Middle frontal gyrus (tissue), 1 donor: ENCODE measurements at regions not wholly inside any gene's neighbourhood (a gene's known extent, or its start where the extent isn't known, plus 50 kb on each side); places are given as distances from the start of the nearest gene placed in this dataset.
"Not testable (repeated sequence)": the region's sequence is repeated elsewhere in the genome, so short reads cannot be mapped to it uniquely, and the experiment has no call there.

Source experiments
- DNase-seq: peaks from one replicate; pipeline ENCODE4 v3.0.0-alpha.2; 2015; ENCODE audit warnings: low spot score; ENCODE audit errors: extremely low spot score

DNA sequence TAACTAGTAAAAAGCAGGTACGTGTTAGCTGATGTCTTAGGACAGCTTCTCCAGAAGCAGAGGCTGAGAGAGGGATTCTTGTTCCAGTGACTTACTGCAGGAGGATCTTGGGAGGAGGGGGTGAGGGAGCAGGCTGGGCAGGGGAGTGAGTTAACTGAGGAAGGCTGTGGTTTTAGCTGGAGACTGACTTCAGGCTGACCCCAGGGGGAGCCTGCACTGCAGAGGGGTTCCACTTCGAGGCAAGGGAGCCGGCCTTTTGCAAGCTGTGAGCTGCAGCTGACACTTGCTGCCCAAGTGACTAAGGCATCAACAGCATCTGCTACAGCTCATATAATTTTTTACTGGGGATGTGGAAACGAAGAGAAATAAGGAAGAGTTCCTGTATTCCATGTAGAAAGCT, 50.4 kb upstream of the SOD1 start:
- DNase-seq: no peak

DNA sequence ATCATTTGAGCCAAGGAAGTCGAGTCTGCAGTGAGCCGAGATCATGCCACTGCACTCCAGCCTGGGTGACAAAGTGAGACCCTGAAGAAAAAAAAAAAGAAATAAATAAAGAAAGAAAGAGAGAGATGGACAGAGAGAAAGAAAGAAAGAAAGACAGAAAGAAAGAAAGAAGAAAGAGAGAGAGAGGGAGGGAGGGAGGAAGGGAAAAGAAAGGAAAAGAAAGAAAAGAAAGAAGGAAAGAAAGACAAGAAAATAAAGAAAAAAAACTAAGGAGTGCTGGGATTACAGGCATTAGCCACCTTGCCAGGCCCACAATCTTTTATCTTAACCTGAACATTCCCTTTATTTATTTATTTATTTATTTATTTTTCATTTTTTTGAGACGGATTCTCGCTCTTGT, 51.7 kb upstream of the SOD1 start:
- DNase-seq: no peak

DNA sequence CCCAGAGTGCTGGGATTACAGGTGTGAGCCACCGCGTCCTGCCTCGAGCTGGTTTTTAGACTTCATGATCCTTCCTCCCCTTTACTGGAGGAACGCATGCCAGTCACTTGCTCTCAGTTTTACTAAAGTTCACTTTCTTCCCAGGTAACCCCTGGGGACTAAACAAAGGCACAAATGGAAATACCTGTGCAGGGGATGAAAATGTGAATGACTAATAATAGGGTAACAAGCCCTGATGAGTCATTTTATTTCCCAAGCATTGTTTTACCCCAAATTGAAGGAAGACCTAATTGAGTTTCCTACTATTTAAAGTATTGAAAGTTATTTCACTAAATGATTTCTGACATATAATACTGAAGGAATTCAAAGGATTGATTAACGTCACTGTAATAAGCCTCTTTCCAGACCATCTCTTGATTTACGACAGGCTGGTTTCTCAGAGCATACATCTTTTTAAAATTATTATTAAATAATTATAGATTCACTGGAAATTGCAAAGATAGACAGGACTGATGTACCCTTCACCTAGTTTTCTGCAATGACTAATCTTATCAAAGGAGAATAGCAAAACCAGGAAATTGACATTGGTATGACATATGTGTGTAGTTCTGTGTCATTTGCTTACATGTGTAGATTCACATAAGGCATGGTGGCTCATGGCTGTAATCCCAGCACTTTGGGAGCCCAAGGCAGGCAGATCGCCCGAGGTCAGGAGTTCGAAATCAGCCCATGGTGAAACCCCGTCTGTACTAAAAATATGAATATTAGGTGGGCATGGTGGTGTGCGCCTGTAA, 53.2 kb upstream of the SOD1 start:
- no peak for DNase-seq

DNA sequence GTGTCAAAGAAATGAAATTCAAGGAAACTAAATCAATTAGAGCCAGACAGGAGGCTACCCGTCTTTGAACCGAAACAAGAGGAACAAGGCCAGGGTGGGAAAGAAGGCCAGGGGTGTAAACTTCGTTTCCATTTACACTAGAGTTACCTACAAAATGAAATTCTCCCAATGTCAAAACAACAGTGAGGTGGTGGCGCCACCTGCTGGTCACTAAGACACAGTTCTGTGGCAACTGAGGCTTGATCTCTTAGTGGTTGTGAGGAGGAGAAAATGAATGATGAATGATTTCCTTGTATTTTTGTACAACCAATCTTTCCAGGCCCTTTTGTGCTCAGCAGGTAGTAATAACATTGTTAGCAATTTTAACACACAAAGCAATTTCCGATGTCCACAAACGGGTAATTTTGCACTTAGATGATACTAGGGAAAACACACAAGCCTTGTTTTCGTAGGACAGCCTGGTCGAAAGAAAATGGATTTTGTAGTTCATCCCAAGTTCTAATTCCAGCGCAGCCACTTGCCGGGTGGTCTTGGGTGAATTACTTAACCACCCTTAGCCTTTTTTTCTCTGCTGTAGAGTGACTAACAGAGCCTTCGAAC, 54.8 kb upstream of the SOD1 start:
- peak; percentile 61 for DNase-seq

DNA sequence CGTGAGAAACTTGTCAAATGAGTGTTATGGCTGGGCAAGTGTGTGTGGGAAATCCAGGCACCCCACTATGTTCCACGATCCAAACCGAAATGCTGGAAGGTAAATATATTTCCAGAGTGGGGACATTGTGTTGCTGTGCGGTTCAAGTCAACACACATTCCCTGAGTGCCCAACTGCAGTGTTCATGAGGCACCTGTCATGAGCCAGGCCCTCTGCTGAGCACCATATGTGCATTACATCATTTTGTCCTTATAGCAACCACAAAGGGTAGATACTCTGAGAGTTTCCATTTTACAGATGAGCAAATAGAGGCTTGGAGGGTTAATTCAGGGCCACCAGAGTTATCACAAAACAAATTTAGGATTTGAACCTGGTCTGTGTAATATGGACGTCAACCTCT, 59.9 kb upstream of the SOD1 start:
- no peak for DNase-seq

DNA sequence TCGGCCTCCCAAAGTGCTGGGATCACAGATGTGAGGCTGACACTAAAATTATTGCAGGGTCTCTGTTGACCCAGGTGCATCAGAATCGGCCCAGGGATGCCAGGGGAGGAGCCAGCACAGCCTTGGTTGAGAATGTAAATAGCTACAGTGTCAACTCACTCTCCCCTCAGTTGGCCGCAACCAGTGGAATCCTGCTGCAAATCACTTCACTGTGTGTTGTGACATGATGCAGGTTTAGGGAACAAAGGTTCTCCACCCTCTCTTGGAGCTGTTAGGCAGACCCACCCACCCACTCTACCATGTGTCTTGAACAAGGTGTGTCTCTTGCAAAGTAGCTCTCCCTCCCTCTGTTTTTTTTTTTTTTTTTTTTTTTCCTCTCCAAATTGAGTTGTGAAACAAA, 60.5 kb upstream of the SOD1 start:
- DNase-seq: no peak

DNA sequence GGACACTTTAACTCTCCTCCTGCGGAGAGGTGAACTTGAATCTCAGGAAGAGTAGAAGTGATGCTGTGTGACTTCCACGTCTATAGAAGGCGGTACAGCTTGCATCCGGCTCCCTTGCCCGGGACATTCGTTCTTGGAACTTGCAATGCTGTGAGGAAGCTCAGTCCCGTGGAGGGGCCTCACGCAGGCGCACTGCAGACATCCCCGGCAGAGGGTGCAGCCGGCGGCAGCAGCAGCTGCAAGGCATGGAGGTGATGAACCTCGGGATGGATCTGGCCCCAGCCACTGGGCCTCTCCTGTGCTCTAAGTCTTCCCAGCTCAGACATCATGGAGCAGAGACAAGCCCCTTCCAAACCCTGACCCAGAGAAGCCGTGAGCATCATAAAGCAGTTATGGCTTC, 61.8 kb upstream of the SOD1 start:
- no peak for DNase-seq

DNA sequence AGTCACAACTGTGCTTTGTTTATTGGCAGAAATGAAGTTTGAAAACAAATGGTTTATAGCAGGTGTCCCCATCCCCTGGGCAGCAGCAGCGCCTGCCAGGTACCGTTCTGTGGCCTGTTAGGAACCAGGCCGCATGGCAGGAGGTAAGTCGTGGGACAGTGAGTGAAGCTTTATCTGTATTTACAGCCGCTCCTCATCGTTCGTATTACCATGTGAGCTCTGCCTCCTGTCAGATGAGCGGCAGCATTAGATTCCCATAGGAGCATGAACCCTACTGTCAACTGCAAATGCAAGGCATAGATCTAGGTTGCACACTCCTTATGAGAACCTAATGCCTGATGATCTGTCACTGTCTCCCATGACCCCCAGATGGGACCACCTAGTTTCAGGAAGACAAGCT, 63.4 kb upstream of the SOD1 start:
- no peak for DNase-seq

DNA sequence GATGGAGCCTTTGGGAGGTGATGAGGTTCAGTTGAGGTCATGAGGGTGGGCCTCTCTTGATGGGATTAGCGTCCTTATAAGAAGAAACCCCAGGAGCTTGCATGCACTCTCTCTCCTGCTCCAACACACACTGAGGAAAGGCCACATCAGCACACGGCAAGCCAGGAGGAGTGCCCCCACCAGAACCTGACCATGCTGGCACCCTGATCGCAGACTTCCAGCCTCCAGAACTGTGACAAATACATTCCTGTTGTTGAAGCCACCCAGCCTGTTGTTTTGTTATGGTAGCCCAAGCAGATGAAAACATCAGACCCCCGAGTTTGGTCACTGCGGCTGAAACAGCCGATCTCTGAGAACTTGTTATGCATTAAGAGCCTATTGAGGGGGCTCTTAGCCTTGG, 64.8 kb upstream of the SOD1 start:
- DNase-seq: no peak

DNA sequence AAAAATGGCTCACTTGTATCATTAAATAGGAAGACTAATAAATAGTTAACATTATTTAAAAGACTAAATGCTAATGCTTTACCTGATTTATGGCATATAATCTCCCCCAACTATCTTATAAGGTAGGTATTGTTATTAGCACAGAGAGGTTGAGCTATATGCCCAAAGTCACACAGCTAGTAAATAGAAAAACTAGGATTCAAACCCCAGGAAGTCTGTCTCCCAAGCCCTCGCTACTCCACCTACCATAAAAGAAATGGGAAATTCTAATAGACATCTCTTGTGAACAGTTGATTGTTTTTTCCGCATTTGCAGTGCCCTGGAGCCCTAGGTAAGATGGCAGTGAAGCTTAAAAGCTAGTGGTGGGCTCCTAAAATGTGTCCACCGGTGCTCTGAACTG, 65.2 kb upstream of the SOD1 start:
- no peak for DNase-seq

DNA sequence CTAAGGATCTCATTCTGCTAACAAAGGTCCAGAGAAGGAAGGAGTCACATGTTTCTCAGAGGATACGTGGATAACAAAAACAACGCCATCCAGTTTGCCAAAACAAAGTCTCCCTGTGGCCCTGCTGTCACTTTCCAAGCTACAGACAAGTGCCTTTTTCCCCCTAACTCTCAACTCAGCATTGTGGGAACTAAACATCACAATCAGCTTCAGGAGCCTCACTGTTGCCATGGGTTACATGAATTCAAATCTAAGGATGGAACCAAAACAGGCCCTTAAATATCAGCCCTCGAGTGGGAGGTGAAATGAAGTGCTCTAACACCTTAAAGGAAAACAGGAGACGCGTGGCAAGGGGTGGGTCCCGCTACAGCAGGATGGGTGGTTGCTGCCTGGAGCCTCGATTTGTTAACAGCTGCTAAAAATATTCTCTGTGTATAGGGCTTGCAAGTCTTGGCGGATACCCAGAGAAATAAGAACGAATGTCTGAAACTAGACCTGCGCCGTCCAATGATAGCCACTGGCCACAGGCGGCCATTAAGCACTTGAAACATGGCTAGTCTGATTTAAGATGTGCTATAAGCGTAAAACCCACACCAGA, 66.4 kb upstream of the SOD1 start:
- DNase-seq: no peak

DNA sequence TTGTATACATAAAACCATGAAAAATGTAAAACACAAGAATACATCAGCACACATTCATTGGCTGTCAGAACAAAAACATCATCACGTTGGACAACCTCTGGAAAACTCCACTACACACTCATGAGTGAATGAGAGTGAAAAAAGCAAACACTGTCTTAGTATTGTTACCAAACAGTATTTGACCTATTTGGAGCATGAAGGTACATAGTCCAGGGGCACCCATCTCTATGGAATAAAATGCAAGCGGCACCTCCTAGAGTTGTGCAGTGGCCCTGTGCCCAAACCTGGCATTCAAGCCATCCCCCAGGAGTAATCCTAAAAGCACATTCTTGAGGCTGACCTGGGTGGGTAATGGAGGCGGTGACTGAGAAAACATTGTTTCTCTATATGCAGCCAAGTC, 67.0 kb upstream of the SOD1 start:
- DNase-seq: no peak

DNA sequence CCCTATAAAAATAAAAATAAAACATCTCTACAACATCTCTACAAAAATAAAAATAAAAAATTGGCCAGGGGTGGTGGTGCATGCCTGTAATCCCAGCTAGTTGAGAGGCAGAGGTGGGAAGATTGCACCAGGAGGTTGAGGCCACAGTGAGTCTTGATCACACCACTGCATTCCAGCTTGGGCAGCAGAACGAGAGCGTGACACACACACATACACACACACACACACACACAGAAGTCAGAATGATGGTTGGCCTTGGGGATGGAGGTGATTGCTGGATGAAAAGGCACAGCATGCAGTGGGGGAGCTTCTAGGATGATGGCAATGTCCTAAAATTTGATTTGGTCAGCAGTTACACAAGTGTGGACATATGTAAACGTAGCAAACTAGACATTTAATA, 69.7 kb upstream of the SOD1 start:
- DNase-seq: no peak

DNA sequence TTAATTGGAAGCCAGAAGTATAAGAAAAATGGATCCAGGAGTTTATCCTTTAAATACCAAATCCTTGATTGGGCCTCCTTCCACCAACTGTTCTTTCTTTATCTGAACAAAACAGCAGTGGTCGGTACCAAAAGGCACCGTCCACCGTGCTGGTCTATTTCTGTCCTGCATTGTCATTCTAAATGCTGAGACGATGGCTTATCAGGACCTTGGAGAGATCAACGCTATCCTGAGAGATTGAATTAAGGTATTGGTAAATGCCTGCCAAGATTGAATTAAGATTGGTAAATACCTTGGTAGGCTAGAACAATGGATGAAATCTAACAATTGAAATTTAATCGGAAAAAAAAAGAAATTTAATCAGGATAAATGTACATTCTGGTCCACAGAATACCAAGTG, 73.4 kb upstream of the SOD1 start:
- no peak for DNase-seq

DNA sequence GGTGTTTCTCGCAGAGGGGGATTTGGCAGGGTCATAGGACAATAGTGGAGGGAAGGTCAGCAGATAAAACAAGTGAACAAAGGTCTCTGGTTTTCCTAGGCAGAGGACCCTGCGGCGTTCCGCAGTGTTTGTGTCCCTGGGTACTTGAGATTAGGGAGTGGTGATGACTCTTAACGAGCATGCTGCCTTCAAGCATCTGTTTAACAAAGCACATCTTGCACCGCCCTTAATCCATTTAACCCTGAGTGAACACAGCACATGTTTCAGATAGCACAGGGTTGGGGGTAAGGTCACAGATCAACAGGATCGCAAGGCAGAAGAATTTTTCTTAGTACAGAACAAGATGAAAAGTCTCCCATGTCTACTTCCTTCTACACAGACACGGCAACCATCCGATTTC, 75.6 kb upstream of the SOD1 start:
- not testable (repeated sequence) for DNase-seq

DNA sequence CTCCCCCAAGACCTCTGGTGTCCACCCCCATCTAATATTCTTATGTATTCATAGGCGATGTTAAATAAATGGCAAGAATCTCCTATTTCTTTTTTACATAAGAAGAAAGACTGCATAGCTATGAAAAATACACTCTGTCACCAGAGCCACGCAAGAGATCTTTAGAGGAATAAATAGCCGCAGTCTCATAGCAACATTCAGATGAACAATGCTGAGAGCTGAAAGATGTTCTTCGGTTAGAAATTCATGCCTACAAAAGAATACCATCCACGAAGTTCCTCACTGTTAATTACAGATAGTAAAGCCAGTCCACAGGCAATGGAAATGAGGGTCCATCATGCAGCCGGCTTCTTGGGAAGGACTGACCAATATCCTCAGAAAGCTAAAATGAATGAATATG, 76.0 kb upstream of the SOD1 start:
- DNase-seq: no peak

DNA sequence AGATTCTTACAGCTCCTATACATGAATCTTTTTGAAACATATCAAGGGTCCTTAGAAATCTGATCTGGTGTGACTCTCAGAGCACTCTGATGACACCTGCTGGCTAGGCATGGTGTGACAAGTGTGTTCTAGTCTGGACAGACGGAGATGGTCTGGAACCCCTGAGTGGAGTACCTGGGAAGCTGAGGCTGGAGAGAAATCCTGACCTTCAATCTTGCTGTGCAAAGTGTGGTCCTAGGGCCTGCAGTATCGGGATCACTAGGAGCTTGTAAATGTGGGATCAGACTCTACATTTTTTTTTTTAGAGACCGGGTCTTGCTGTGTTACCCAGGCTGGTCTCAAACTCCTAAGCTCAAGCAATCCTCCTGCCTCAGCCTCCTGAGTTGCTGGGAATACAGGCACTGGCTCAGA, 78.6 kb upstream of the SOD1 start:
- peak; percentile 65 for DNase-seq

DNA sequence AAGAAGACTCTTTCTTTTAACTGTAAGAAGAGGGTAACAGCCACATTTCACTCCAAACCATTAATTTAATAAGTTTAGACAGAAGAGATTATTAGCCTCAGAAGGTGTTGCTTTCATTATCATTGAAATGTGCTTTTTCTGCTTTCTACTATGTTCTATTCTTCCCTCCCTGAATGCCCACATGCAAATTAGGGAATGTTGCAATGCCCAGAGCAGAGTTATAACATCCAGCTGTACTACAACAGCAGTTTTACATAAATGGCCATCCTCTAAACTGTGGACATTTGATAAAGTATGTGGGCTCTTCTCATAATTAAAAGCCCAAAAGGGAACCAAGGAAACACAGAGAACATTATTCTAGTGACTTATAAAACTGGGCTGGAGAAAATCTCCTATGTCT, 82.2 kb upstream of the SOD1 start:
- DNase-seq: no peak

DNA sequence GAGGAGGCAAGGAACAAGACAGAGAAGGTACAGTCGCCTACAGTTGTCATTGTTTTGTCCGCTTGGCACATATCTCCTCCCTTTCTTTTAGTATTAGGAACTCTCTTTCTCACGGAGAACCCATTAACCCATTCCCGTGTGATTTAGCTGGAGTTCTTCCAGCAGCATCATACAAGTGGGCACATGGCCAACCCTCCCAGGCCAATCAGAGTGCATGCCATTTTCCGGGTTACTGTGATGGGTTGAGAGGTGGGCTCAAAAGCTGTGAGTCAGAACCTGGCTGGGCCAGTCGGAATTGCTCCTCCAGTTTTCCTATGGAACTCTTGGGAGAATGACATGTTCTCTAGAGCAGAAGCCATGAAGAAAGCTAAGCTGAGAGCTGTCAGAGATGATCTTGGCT, 83.1 kb upstream of the SOD1 start:
- no peak for DNase-seq

DNA sequence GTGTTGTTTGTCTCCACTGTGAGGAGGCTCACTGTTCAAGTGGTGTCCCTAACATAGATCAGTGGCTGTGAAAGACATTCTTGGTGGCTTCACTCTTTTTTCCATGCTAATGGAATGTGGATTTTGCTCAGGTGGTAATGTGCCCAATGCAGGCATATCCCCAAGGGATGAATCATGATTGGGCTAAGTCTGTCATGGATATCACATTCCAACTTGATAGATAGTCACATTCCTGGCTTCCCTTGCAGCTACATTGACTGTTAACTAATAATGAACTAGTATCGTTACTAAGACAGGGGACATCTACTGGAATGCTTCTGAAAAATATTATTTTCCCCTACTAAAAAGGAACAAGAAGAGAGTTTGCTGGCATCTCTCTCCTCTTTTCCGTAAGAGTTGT, 86.3 kb upstream of the SOD1 start:
- no peak for DNase-seq

DNA sequence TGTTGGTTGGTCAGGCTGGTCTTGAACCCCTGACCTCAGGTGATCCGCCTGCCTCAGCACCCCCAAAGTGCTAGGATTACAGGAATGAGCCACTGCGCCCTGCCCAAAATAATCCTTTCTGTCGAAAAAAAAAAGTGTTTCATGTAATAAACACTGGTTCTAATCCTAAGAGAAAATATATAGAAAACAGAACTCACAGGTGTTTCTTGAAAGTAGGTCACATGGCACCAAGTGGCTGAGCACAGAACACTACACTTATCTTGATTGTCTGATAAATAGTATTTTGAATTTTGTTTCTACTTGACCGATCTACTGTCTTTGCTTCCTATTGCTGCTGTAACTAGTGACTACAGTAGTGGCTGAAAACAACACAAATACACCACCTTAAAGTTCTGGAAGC, 87.6 kb upstream of the SOD1 start:
- DNase-seq: no peak

DNA sequence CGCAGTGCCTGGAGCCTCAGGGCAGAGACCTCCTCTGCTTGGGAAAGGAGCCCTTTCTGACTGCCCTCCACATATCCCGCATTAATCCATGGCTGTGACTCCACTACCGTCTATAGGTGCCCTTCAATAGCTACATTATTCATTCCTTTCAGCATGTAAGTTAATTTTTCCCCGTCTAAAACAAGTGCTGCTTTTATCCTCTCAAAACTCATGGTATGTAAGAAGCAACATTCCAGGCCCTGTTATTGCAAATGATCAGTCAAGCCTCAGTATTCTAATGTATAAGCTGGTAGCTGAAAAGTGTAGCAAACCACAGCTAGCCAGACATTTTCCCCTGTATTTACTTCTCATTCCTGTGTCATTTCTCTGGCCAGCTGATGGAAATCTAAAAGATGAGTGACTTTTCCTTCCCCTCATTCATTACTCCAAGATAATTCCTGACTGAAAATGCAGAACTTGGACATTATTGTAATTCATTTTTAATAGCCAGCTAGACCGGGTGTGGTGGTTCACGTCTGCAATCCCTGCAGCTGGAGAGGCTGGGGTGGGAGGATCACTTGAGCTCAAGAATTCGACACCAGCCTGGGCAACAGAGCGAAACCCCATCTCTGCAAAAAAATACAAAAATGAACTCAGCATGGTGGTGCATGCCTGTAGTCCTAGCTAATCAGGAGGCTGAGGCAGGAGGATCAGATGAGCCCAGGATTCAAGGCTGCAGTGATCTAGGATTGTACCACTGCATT, 88.5 kb upstream of the SOD1 start:
- no peak for DNase-seq
